Parathyroid adenoma (tissue), 2 donors: ENCODE measurements at regions not wholly inside any gene's neighbourhood (a gene's known extent, or its start where the extent isn't known, plus 50 kb on each side); places are given as distances from the start of the nearest gene placed in this dataset.

ENCODE experiments used
- H2AFZ ChIP-seq: fragments of 300-600 bp; sonication (generic); one replicate; pipeline ENCODE4 v1.7.0; 2017; ENCODE audit warnings: antibody characterized with exemption, mild to moderate bottlenecking
- H3K27ac ChIP-seq: fragments of 300-600 bp; sonication (generic); one replicate; pipeline ENCODE4 v1.7.0; 2017
- H3K27me3 ChIP-seq: fragments of 300-600 bp; sonication (generic); one replicate; pipeline ENCODE4 v1.7.0; 2017; ENCODE audit warnings: low read length; ENCODE audit not compliant: control insufficient read depth, insufficient read depth
- H3K36me3 ChIP-seq: fragments of 300-600 bp; sonication (generic); one replicate; pipeline ENCODE4 v1.7.0; 2017; ENCODE audit warnings: low read length; ENCODE audit not compliant: control insufficient read depth, insufficient read depth
- H3K4me1 ChIP-seq: fragments of 300-600 bp; sonication (generic); one replicate; pipeline ENCODE4 v1.7.0; 2017; ENCODE audit warnings: control low read depth
- H3K4me2 ChIP-seq: fragments of 300-600 bp; sonication (generic); one replicate; pipeline ENCODE4 v1.7.0; 2017; ENCODE audit warnings: low read length
- H3K4me3 ChIP-seq: fragments of 300-600 bp; sonication (generic); one replicate; pipeline ENCODE4 v1.7.0; 2017; ENCODE audit warnings: low read depth, low read length
- H3K79me2 ChIP-seq: fragments of 300-600 bp; sonication (generic); one replicate; pipeline ENCODE4 v1.7.0; 2017; ENCODE audit warnings: control low read depth
- H3K9ac ChIP-seq: fragments of 300-600 bp; sonication (generic); one replicate; pipeline ENCODE4 v1.7.0; 2017; ENCODE audit warnings: mild to moderate bottlenecking
- H3K9me3 ChIP-seq: fragments of 300-600 bp; sonication (generic); one replicate; pipeline ENCODE4 v1.7.0; 2017; ENCODE audit warnings: low read length; ENCODE audit not compliant: control insufficient read depth
- CTCF ChIP-seq: fragments of 300-600 bp; sonication (generic); IDR thresholded peaks from one replicate; pipeline ENCODE4 v1.7.0; 2017; ENCODE audit warnings: antibody characterized with exemption, mild to moderate bottlenecking
- donor health status: primary hyperparathyroidism.

- H3K9ac ChIP-seq: no peak overlapping the region
- TF ChIP-seq CTCF: no peak
- no peak overlapping the region for H2AFZ ChIP-seq
- no peaks in the 10 kb centered on the region for H3K36me3 ChIP-seq
- no peaks in the 10 kb centered on the region for H3K27me3 ChIP-seq
- no peak overlapping the region for H3K4me3 ChIP-seq
- no peaks in the 10 kb centered on the region for H3K79me2 ChIP-seq
- H3K27ac ChIP-seq: no peak overlapping the region
- H3K4me2 ChIP-seq: no peak overlapping the region
- H3K4me1 ChIP-seq: no peaks in the 10 kb centered on the region
- H3K9me3 ChIP-seq: no peaks in the 10 kb centered on the region
These were observed 387.2 kb downstream of the NPIPA8 start for GRCh38 chr16:17949141-17949981.

GRCh38 chr16:17947637-17948036 is 388.9 kb downstream of the NPIPA8 start:
- TF ChIP-seq CTCF: no peak
- H3K9me3 ChIP-seq: no peaks in the 10 kb centered on the region
- H3K79me2 ChIP-seq: no peaks in the 10 kb centered on the region
- no peak overlapping the region for H2AFZ ChIP-seq
- no peaks in the 10 kb centered on the region for H3K4me1 ChIP-seq
- no peak overlapping the region for H3K27ac ChIP-seq
- H3K4me2 ChIP-seq: no peak overlapping the region
- no peaks in the 10 kb centered on the region for H3K36me3 ChIP-seq
- H3K9ac ChIP-seq: no peak overlapping the region
- no peaks in the 10 kb centered on the region for H3K27me3 ChIP-seq
- no peak overlapping the region for H3K4me3 ChIP-seq

- no peaks in the 10 kb centered on the region for H3K27me3 ChIP-seq
- no peaks in the 10 kb centered on the region for H3K9me3 ChIP-seq
- H3K4me3 ChIP-seq: no peak overlapping the region
- H2AFZ ChIP-seq: no peak overlapping the region
- TF ChIP-seq CTCF: no peak
- no peaks in the 10 kb centered on the region for H3K36me3 ChIP-seq
- H3K79me2 ChIP-seq: no peaks in the 10 kb centered on the region
- H3K4me1 ChIP-seq: no peaks in the 10 kb centered on the region
- no peak overlapping the region for H3K4me2 ChIP-seq
- H3K27ac ChIP-seq: no peak overlapping the region
- no peak overlapping the region for H3K9ac ChIP-seq
These were observed 389.4 kb downstream of the NPIPA8 start for GRCh38 chr16:17947165-17947564.

GRCh38 chr16:17945080-17945601 is 391.4 kb downstream of the NPIPA8 start:
- H3K79me2 ChIP-seq: no peaks in the 10 kb centered on the region
- no peak overlapping the region for H3K9ac ChIP-seq
- no peak overlapping the region for H3K4me2 ChIP-seq
- H3K27ac ChIP-seq: no peak overlapping the region
- no peaks in the 10 kb centered on the region for H3K9me3 ChIP-seq
- no peaks in the 10 kb centered on the region for H3K27me3 ChIP-seq
- no peak overlapping the region for H3K4me3 ChIP-seq
- no peaks in the 10 kb centered on the region for H3K4me1 ChIP-seq
- H2AFZ ChIP-seq: no peak overlapping the region
- TF ChIP-seq CTCF: no peak
- no peaks in the 10 kb centered on the region for H3K36me3 ChIP-seq

GRCh38 chr16:17944345-17944744 is 392.2 kb downstream of the NPIPA8 start:
- Histone ChIP-seq H2AFZ (no peak overlapping the region), H3K36me3 (no peaks in the 10 kb centered on the region), H3K79me2 (no peaks in the 10 kb centered on the region), H3K27me3 (no peaks in the 10 kb centered on the region), H3K27ac (no peak overlapping the region), H3K4me3 (no peak overlapping the region), H3K9ac (no peak overlapping the region), H3K9me3 (no peaks in the 10 kb centered on the region), H3K4me2 (no peak overlapping the region), H3K4me1 (no peaks in the 10 kb centered on the region)
- no peak for TF ChIP-seq CTCF
